Loucy (cell line): ENCODE measurements at regions not wholly inside any gene's neighbourhood (a gene's known extent, or its start where the extent isn't known, plus 50 kb on each side); places are given as distances from the start of the nearest gene placed in this dataset.

Experiments used
- EZH2phosphoT487 ChIP-seq: fragments of 200-600 bp; IDR thresholded peaks from 2 replicates; pipeline ENCODE4 v1.6.1; 2018; ENCODE audit warnings: antibody characterized with exemption, mild to moderate bottlenecking, moderate library complexity, borderline replicate concordance
- TF ChIP-seq, protein P1 (sequence below): fragments of 200-600 bp; sonication (generic); conservative IDR thresholded peaks from 2 replicates; pipeline ENCODE4 v1.5.1; 2014; ENCODE audit warnings: mild to moderate bottlenecking, antibody characterized with exemption, low read length

DNA sequence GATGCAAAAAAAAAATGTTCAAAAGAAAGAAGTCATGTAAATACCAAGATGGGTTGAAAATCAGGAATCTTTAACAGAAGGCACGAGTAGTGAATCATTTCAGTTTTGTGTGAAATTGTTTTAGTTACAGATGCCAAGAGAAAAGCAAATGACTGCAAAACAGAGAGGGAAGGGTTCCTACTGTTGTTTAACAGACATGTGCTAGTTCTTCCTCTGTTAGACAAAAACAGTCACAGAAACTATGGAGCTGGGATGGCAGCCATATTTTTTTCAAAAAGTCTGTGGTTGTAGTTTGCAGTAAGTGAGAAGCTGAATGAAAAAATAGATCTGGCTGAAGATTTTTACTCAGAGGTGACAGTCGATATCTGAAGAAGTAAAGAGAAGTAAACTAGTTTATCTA, 511.9 kb downstream of the ZIC1 start:
- TF ChIP-seq, protein P1, sequence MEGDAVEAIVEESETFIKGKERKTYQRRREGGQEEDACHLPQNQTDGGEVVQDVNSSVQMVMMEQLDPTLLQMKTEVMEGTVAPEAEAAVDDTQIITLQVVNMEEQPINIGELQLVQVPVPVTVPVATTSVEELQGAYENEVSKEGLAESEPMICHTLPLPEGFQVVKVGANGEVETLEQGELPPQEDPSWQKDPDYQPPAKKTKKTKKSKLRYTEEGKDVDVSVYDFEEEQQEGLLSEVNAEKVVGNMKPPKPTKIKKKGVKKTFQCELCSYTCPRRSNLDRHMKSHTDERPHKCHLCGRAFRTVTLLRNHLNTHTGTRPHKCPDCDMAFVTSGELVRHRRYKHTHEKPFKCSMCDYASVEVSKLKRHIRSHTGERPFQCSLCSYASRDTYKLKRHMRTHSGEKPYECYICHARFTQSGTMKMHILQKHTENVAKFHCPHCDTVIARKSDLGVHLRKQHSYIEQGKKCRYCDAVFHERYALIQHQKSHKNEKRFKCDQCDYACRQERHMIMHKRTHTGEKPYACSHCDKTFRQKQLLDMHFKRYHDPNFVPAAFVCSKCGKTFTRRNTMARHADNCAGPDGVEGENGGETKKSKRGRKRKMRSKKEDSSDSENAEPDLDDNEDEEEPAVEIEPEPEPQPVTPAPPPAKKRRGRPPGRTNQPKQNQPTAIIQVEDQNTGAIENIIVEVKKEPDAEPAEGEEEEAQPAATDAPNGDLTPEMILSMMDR: no peak
- TF ChIP-seq EZH2phosphoT487: no peak
